Lung (tissue), 11 donors: ENCODE measurements at regions not wholly inside any gene's neighbourhood (a gene's known extent, or its start where the extent isn't known, plus 50 kb on each side); places are given as distances from the start of the nearest gene placed in this dataset.

Source experiments
- ATAC-seq: fragments of 200-7000 bp; cut with Tn5 transposase; one replicate; pipeline ENCODE4 v1.9.1; 2020; ENCODE audit warnings: moderate number of reproducible peaks; ENCODE audit not compliant: insufficient read depth, low FRiP score
- DNase-seq, 3 donors: peaks; one replicate each; pipeline ENCODE4 v3.0.0-alpha.2; 2013 to 2017
- H3K27ac ChIP-seq, 2 donors: one replicate each; pipeline ENCODE4 v1.5.1; 2013; ENCODE audit warnings: mild to moderate bottlenecking in 2 of 2, moderate library complexity in 2 of 2, control low read depth in 1 of 2, inconsistent platforms in 1 of 2, low read depth in 1 of 2, low read length in 1 of 2
- H3K27me3 ChIP-seq, 3 donors: one replicate each; pipeline ENCODE4 v1.5.1; 2013; ENCODE audit warnings: low read length in 2 of 3; ENCODE audit not compliant: control insufficient read depth in 3 of 3, insufficient read depth in 3 of 3
- H3K36me3 ChIP-seq, 4 donors: one replicate each; pipeline ENCODE4 v1.5.1; 2013; ENCODE audit warnings: low read length in 4 of 4, mild to moderate bottlenecking in 1 of 4, moderate library complexity in 1 of 4; ENCODE audit not compliant: control insufficient read depth in 4 of 4, insufficient read depth in 4 of 4
- H3K4me1 ChIP-seq, 5 donors: one replicate each; pipeline ENCODE4 v1.5.1; 2013; ENCODE audit warnings: low read length in 5 of 5, mild to moderate bottlenecking in 2 of 5, moderate library complexity in 1 of 5; ENCODE audit not compliant: control insufficient read depth in 5 of 5, insufficient read depth in 5 of 5
- H3K4me3 ChIP-seq: one replicate; pipeline ENCODE4 v1.5.1; 2013; ENCODE audit warnings: mild to moderate bottlenecking, control low read depth, moderate library complexity
- H3K9ac ChIP-seq, 2 donors: one replicate each; pipeline ENCODE4 v1.5.1; 2013; ENCODE audit warnings: low read length in 2 of 2, control low read depth in 1 of 2; ENCODE audit not compliant: insufficient read depth in 1 of 2
- H3K9me3 ChIP-seq, 4 donors: one replicate each; pipeline ENCODE4 v1.5.1; 2013; ENCODE audit warnings: low read length in 3 of 4, mild to moderate bottlenecking in 1 of 4, moderate library complexity in 1 of 4; ENCODE audit not compliant: control insufficient read depth in 4 of 4, insufficient read depth in 3 of 4
- CTCF ChIP-seq: IDR thresholded peaks from 2 replicates; pipeline ENCODE4 v1.5.1; 2012; ENCODE audit warnings: mild to moderate bottlenecking; ENCODE audit errors: control extremely low read depth, extremely low read depth
- WGBS, 2 donors: extraction: QIAGEN DNeasy Blood & Tissue Kit; methylation state at CpG; one replicate each; pipeline ENCODE4 v1.1.7; 2013; 5-methylcytosine and 5-hydroxymethylcytosine counted together
- donor health status: control.
- donor health status: control.
- donor health status: Bipolar disorder and iron deficiency.
- donor health status: healthy.
- donor health status: DM: yes; HTN: yes; CAD: no.

DNA sequence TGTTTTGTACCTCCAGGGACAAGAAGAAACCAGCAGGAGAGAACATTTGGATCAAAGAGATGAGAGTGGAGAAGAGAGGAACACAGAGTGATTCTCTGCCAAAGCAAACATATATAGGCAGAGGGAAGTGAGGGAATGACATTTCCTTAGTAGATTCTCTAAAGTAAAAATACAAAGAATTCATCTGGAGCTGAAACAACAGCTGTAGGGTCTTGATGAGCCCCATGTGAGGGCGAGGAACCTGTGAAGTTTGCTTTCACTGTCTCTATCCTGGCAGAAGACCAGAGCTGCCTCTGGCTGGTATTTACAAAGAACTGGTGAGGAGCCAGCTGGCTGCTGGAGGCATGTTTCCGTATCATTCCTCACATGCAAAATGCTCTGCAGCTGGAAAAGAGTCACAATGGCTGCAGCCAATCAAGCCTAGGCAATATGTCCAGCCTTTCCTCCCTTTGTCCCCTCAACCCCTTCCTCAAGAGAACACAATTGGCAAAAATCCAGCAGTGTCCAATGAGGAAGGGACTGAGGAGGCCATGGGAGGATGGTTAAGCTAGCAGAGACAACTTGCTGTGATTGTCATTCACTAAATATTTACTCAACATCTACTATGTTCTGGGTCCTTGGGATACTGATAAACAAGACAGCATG, 122.5 kb downstream of the PHLDA1 start:
- peak overlapping the region; percentile 14 to 38 for H3K27ac ChIP-seq

GRCh38 chr12:75905922-75906321, 125.7 kb downstream of the PHLDA1 start:
- no peak for DNase-seq
- Histone ChIP-seq H3K27ac (no peak overlapping the region), H3K4me3 (no peak overlapping the region), H3K4me1 (peaks cover 5 to 19% (median 9%) of the 10 kb centered on the region in 5 donors), H3K9ac (no peak overlapping the region), H3K27me3 (no peaks in the 10 kb centered on the region), H3K9me3 (no peaks in the 10 kb centered on the region), H3K36me3 (no peaks in the 10 kb centered on the region)
- WGBS, 2 donors, result 89% methylated on average over 2 of the region's 2 CpGs
- no peak for ATAC-seq
- TF ChIP-seq CTCF, result no peak

More for the DNA sequence above, 122.5 kb downstream of the PHLDA1 start:
- no peaks in the 10 kb centered on the region for H3K27me3 ChIP-seq
- H3K4me1 ChIP-seq, result peaks cover 4 to 19% (median 9%) of the 10 kb centered on the region in 5 donors
- no peaks in the 10 kb centered on the region for H3K9me3 ChIP-seq
- ATAC-seq (peak; percentile 6), DNase-seq (peak; percentile 93 to 97 (median 97))
- no peaks in the 10 kb centered on the region for H3K36me3 ChIP-seq
- no peak for TF ChIP-seq CTCF
- no peak overlapping the region for H3K4me3 ChIP-seq
- 26 to 57% methylated on average over 2 of the region's 2 CpGs for WGBS, 2 donors
- no peak overlapping the region for H3K9ac ChIP-seq

- no peak for ATAC-seq
Measured at GRCh38 chr12:75900781-75901254, 130.8 kb downstream of the PHLDA1 start.

More at GRCh38 chr12:75900781-75901254, 130.8 kb downstream of the PHLDA1 start:
- DNase-seq, result no peak
- Histone ChIP-seq H3K36me3 (no peaks in the 10 kb centered on the region), H3K4me1 (peaks cover 0 to 6% (median 0%) of the 10 kb centered on the region in 5 donors), H3K9ac (no peak overlapping the region), H3K27ac (no peak overlapping the region), H3K27me3 (no peaks in the 10 kb centered on the region), H3K9me3 (no peaks in the 10 kb centered on the region), H3K4me3 (no peak overlapping the region)
- 78 to 79% methylated on average over 11 of the region's 11 CpGs for WGBS, 2 donors
- no peak for TF ChIP-seq CTCF
